Esophagus muscularis mucosa (tissue), 4 donors: ENCODE measurements at regions not wholly inside any gene's neighbourhood (a gene's known extent, or its start where the extent isn't known, plus 50 kb on each side); places are given as distances from the start of the nearest gene placed in this dataset.

ENCODE experiments used
- DNase-seq: peaks from one replicate; pipeline ENCODE4 v3.0.0-alpha.2; 2017; ENCODE audit errors: extremely low spot score
- H3K27ac ChIP-seq, 4 donors: fragments of 200-600 bp; sonication (generic); replicated peaks in 1 of 4; 1 replicate in 3 of 4; 2 replicates in 1 of 4; pipeline ENCODE4 v1.5.1; 2016 to 2019; ENCODE audit warnings: mild to moderate bottlenecking in 1 of 4
- H3K27me3 ChIP-seq, 4 donors: fragments of 200-600 bp; sonication (generic); one replicate each; pipeline versions ENCODE4 v1.5.1 to v1.6.0; 2016 to 2019
- H3K36me3 ChIP-seq, 4 donors: fragments of 200-600 bp; sonication (generic); one replicate each; pipeline ENCODE4 v1.5.1; 2016 to 2019
- H3K4me1 ChIP-seq, 4 donors: fragments of 200-600 bp; sonication (generic); one replicate each; pipeline ENCODE4 v1.5.1; 2016 to 2019
- H3K4me3 ChIP-seq, 4 donors: fragments of 200-600 bp; sonication (generic); 1 replicate in 2 of 4; 2 replicates in 2 of 4; pipeline ENCODE4 v1.5.1; 2016 to 2019; ENCODE audit warnings: mild to moderate bottlenecking in 4 of 4, moderate library complexity in 1 of 4
- H3K9me3 ChIP-seq, 4 donors: fragments of 200-600 bp; sonication (generic); 1 replicate in 3 of 4; 2 replicates in 1 of 4; pipeline ENCODE4 v1.5.1; 2016 to 2019
- CTCF ChIP-seq, 3 experiments: fragments of 200-600 bp in 2 of 3; fragments of 450-650 bp in 1 of 3; sonication (generic) in 2 of 3; IDR thresholded peaks; one replicate each; pipeline ENCODE4 v1.5.1; 2017 to 2019; ENCODE audit warnings: antibody characterized with exemption in 3 of 3, mild to moderate bottlenecking in 2 of 3, moderate library complexity in 1 of 3
- EP300 ChIP-seq: sonication (generic); formaldehyde crosslinking; IDR thresholded peaks from one replicate; pipeline ENCODE4 v1.6.1; 2017; ENCODE audit warnings: antibody characterized with exemption
- POLR2A ChIP-seq: fragments of 450-650 bp; IDR thresholded peaks from one replicate; pipeline ENCODE4 v1.6.1; 2017; ENCODE audit warnings: antibody characterized with exemption, moderate library complexity, mild to moderate bottlenecking, low read depth
- POLR2AphosphoS5 ChIP-seq, 2 donors: sonication (generic); formaldehyde crosslinking; IDR thresholded peaks; one replicate each; pipeline ENCODE4 v1.6.1; 2017; ENCODE audit warnings: antibody characterized with exemption in 2 of 2
- WGBS: methylation state at CpG from one replicate; pipeline ENCODE4 v1.1.5; 2018; 5-methylcytosine and 5-hydroxymethylcytosine counted together
- intact Hi-C: fragments of 100-400 bp; cut with DNase I; formaldehyde crosslinking; loops from one replicate; pipeline ENCODE4 v1.15.1; 2023

GRCh38 chr6:47147836-47148344 lies 105.8 kb upstream of the ADGRF1 start:
- intact Hi-C loops = loop anchor here (5.0 kb wide), 1 partner anchor 159 kb away; the partner anchor contains the start of gene TNFRSF21
- peak; percentile 77 for DNase-seq
- TF ChIP-seq CTCF (IDR thresholded peaks at IDR 0.05) = no peak
- no peak for TF ChIP-seq POLR2A
- no peak for TF ChIP-seq POLR2AphosphoS5 (IDR thresholded peaks at IDR 0.05)
- no peak for TF ChIP-seq EP300
- 60% methylated on average over 6 of the region's 6 CpGs for WGBS
- Histone ChIP-seq H3K27ac (peak overlapping the region; percentile 38 to 63 (median 50)), H3K9me3 (no peaks in the 10 kb centered on the region), H3K4me1 (peaks cover 6 to 42% (median 38%) of the 10 kb centered on the region in 4 donors), H3K4me3 (no peak overlapping the region), H3K36me3 (no peaks in the 10 kb centered on the region), H3K27me3 (no peaks in the 10 kb centered on the region)

- no peak overlapping the region for H3K4me3 ChIP-seq
- H3K4me1 ChIP-seq = peaks cover 6 to 42% (median 38%) of the 10 kb centered on the region in 4 donors
- 20% methylated on average over 5 of the region's 5 CpGs for WGBS
- H3K9me3 ChIP-seq = no peaks in the 10 kb centered on the region
- TF ChIP-seq EP300 = no peak
- no peak for TF ChIP-seq POLR2A
- TF ChIP-seq CTCF (IDR thresholded peaks at IDR 0.05) = no peak
- no peak for TF ChIP-seq POLR2AphosphoS5 (IDR thresholded peaks at IDR 0.05)
- peak overlapping the region; percentile 48 to 65 (median 58) for H3K27ac ChIP-seq
- peak; percentile 31 for DNase-seq
- H3K36me3 ChIP-seq = no peaks in the 10 kb centered on the region
- intact Hi-C loops = loop anchor here (5.0 kb wide), 1 partner anchor 160 kb away; the partner anchor contains the start of gene TNFRSF21
- H3K27me3 ChIP-seq = no peaks in the 10 kb centered on the region
Observed at GRCh38 chr6:47147175-47147727, 105.1 kb upstream of the ADGRF1 start.

GRCh38 chr6:47146431-47147174 lies 104.5 kb upstream of the ADGRF1 start:
- Histone ChIP-seq H3K4me3 (no peak overlapping the region), H3K4me1 (peaks cover 6 to 42% (median 38%) of the 10 kb centered on the region in 4 donors), H3K36me3 (no peaks in the 10 kb centered on the region), H3K9me3 (no peaks in the 10 kb centered on the region), H3K27me3 (no peaks in the 10 kb centered on the region), H3K27ac (peak overlapping the region; percentile 48 to 65 (median 58))
- intact Hi-C loops = loop anchor here (5.0 kb wide), 1 partner anchor 161 kb away; the partner anchor contains the start of gene TNFRSF21
- TF ChIP-seq POLR2A (no peak), EP300 (no peak), CTCF (IDR thresholded peaks at IDR 0.05) (no peak), POLR2AphosphoS5 (IDR thresholded peaks at IDR 0.05) (no peak)
- 67% methylated on average over 2 of the region's 2 CpGs for WGBS
- peak; percentile 60 for DNase-seq

GRCh38 chr6:47145212-47145611 lies 103.1 kb upstream of the ADGRF1 start:
- Histone ChIP-seq H3K4me3 (no peak overlapping the region), H3K9me3 (no peaks in the 10 kb centered on the region), H3K27ac (peak overlapping the region; percentile 34 to 65 (median 49)), H3K36me3 (no peaks in the 10 kb centered on the region), H3K4me1 (peaks cover 6 to 42% (median 38%) of the 10 kb centered on the region in 4 donors), H3K27me3 (no peaks in the 10 kb centered on the region)
- TF ChIP-seq POLR2A (no peak), EP300 (no peak), POLR2AphosphoS5 (IDR thresholded peaks at IDR 0.05) (no peak), CTCF (IDR thresholded peaks at IDR 0.05) (no peak)
- DNase-seq = no peak
- intact Hi-C loops = loop anchor here (5.0 kb wide), 1 partner anchor 162 kb away; the partner anchor contains the start of gene TNFRSF21
